SK-N-SH treated with all-trans-retinoic acid at 6 μM for 48 hours (cell line): ENCODE measurements at regions not wholly inside any gene's neighbourhood (a gene's known extent, or its start where the extent isn't known, plus 50 kb on each side); places are given as distances from the start of the nearest gene placed in this dataset.

Source experiments
- CSRNP3 ChIP-seq: fragments of 250-450 bp; sonication (Bioruptor Pico); IDR thresholded peaks from 2 replicates; pipeline ENCODE4 v1.5.1; 2021; ENCODE audit warnings: mild to moderate bottlenecking, moderate library complexity
- OSR1 ChIP-seq: fragments of 250-450 bp; sonication (Bioruptor Pico); IDR thresholded peaks from 2 replicates; pipeline ENCODE4 v1.8.0; 2022; ENCODE audit warnings: moderate library complexity, mild to moderate bottlenecking, inconsistent platforms
- RARB ChIP-seq: fragments of 250-450 bp; sonication (Bioruptor Pico); IDR thresholded peaks from 2 replicates; pipeline ENCODE4 v1.8.0; 2021; ENCODE audit warnings: mild to moderate bottlenecking, moderate library complexity
- ZC3H10 ChIP-seq: fragments of 250-450 bp; sonication (Bioruptor Pico); IDR thresholded peaks from 2 replicates; pipeline ENCODE4 v1.5.1; 2021; ENCODE audit warnings: mild to moderate bottlenecking, moderate library complexity
- ZNF8 ChIP-seq: fragments of 450-650 bp; formaldehyde crosslinking; IDR thresholded peaks from 2 replicates; pipeline ENCODE4 v1.5.0; 2020; ENCODE audit warnings: mild to moderate bottlenecking, moderate library complexity
- TF ChIP-seq, protein P1 (sequence below): fragments of 250-450 bp; sonication (Bioruptor Pico); IDR thresholded peaks from 2 replicates; pipeline ENCODE4 v1.5.1; 2020; ENCODE audit warnings: low read depth, mild to moderate bottlenecking, moderate library complexity

DNA sequence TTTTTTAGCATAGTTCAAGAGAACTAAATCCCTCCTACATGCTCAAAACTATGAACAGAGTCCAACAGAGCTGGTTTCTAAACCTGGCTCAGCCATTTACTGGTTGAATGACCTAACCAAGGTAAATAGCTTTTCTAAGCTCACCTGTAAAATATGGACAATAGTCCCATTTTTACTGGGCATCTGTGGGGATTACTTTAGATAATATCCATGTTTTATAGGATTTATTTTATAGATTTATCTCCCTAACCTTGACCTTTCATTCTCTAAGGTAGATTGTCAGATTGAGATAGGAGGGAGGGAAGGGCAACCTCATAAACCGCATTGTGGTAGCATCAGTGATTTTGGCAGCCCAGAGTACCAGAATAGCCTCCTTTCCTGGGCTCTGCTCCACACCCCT lies 178.5 kb upstream of the TOX3 start:
- TF ChIP-seq ZC3H10 (CRISPR knock-in tag) = no peak
- TF ChIP-seq, protein P1, sequence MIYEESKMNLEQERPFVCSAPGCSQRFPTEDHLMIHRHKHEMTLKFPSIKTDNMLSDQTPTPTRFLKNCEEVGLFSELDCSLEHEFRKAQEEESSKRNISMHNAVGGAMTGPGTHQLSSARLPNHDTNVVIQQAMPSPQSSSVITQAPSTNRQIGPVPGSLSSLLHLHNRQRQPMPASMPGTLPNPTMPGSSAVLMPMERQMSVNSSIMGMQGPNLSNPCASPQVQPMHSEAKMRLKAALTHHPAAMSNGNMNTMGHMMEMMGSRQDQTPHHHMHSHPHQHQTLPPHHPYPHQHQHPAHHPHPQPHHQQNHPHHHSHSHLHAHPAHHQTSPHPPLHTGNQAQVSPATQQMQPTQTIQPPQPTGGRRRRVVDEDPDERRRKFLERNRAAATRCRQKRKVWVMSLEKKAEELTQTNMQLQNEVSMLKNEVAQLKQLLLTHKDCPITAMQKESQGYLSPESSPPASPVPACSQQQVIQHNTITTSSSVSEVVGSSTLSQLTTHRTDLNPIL (CRISPR knock-in tag) = no peak
- no peak for TF ChIP-seq ZNF8 (CRISPR knock-in tag)
- TF ChIP-seq OSR1 (CRISPR knock-in tag) = no peak
- no peak for TF ChIP-seq CSRNP3 (CRISPR knock-in tag)
- no peak for TF ChIP-seq RARB (CRISPR knock-in tag)
